ENCODE measurements at regions not wholly inside any gene's neighbourhood (a gene's known extent, or its start where the extent isn't known, plus 50 kb on each side); places are given as distances from the start of the nearest gene placed in this dataset.
"Not testable (repeated sequence)": the region's sequence is repeated elsewhere in the genome, so short reads cannot be mapped to it uniquely, and the experiment has no call there.

DNA sequence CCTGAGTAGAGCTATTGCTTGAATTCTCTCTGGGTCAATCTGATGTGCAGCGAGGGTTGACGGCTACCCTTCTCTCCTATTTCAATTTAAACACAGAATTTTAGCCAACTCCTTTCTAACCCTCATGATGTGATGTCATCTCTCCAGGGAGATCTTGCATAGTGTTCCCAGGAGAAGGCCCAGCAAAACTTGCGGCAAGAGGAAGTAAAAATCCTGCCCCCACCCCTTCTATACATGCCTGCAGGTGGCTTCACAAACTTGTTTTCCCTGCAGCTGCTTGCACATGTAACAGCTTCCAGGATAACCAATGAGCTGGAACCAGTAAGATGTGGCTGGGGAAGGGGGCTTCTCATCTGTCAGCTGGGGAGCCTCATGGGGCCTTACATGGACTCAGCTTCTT, 169.3 kb upstream of the CDH4 start:
- DNase-seq = no peak

DNA sequence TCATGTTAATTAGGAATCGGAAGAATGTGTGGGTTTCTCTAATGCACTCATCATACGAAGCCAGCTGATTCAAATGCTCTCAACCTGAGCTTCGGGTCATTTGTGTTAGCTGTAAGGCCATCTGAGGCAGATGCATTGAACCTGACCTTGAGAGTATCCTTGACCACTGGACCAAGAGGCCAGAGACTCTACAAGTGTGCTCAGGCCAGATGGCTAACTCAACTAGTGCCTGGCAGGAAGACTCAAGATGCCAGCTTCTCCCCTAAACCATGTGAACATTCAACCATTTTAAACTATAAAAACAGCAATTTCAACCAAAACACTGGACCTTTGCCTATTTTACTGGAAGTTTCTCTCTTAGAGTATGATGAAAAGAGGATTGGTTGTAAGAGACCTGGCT, 168.6 kb upstream of the CDH4 start:
- DNase-seq = no peak

DNA sequence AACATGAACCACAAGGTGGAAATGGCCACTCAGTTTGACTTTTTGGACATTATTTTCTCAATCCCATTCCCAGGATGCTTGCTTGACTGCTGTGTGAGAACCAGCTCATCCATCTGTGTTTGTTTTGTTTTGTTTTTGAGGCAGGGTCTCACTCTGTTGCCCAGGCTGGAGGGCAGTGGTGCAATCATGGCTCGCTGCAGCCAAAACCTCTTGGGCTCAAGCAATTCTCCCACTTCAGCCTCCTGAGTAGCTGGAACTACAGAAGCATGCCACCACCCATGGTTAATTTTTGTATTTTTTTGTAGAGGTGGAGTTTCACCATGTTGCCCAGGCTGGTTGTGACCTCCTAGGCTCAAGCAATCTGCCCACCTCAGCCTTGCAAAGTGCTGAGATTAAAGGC, 166.0 kb upstream of the CDH4 start:
- no peak for DNase-seq

DNA sequence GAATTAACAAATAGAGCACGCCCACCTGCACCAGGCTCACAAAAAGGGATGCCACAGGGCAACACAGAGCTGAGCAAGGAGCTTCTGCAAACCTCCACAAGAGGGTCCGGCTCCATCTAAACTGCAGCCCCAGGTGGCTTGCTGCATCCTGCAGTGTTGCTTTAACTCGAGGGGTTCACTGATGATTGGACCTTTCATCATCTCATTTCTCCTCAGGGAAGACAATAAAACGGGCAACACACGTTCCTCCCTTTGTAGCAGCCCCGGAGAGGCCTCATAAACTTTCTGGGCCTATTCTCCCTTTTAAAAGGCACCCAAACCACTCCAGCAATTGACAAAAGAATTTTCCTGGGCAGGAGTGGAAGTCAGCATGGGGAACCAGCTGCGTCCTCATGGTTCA, 161.5 kb upstream of the CDH4 start:
- DNase-seq = no peak

DNA sequence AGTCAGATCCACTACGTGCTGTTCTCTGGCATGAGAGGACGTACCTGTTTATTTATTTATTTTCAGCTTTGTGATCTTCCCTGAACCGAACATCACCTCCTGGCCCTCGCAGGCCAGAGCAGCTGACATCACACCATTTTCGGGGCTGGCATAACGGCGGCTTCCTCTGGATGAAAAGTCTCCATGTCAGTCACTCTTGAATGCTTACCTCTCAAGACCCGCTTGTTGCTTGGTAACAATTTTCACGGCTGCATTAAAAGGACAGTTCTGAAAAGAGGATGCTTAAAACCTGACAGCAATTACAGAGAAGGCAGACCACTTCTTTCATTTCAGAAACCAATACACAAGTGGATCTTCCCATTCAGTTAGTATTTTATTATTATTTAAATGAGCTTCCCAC, 159.8 kb upstream of the CDH4 start:
- DNase-seq = no peak

DNA sequence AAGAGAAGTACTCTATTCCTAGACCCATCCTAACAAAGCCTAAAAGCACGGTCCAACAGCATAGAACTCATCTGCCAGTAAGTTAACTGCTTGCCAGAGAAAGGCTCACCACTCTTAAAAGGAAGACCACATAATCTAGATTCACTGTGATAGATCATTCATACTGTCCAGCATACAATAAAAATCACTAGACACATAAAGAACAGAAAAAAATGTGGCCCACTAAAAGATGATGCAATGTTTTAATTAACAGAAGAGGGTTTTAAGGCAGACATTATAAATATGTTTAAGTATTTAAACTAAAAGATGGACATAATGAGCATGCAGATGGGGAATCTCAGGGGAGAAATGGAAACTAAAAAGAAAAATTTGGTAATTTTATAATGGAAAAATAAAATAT, 157.5 kb upstream of the CDH4 start:
- DNase-seq = no peak

DNA sequence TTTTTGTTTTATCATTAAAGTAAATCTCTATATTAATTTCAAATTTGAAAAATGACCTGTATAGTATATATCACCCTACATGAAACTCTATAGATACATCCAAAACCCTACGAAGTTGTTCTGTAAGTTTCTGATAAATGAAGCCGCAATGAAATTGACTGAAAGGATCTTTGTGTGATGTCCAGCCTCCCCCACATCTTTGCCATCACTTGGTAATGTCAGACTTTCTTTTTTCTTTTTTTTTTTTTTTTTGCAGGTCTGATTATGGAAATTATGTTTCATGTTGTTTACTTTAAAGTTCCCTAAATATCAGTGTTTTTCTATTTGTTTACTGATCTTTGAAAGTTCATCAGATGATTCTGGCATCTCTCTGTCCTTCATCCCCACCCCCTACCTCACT, 155.6 kb upstream of the CDH4 start:
- no peak for DNase-seq

DNA sequence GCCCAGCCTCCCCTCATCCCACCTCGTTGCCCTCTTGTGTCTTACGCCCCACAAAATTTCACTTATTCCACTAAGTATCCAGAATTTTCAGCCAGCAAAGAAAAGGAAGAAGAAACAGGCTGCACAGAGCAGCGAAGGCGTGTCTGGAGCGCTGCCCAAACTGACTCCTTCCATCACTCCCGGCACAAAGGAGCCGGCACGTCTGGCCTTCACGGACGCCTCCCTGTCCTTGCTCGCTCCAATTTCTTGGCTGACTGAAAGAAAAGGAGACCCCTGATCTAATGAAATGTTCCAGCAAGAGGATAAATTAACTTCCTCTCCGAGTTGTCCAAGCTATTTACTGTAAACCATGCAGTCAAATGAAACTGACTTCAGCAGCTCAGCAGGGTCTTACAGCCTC, 152.3 kb upstream of the CDH4 start:
- no peak for DNase-seq

DNA sequence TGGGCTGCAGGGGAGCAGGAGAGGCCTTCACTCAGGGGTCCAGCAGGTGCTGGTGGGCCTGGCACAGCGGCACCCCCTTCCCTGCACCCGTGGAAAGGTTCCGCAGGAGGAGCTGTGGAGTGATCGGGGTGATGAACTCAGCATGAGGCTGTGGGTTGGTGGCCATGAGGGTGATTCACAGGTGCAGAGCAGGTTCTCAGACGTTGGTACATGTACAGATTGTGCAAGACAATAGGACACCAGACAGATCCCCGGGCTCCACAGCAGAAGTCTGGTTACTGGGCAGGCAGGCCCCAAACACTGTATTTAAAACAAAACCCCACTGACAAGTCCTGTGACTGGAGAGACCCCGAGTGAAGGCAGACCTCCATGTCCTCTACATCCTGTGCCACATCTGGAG, 151.6 kb upstream of the CDH4 start:
- DNase-seq = no peak

DNA sequence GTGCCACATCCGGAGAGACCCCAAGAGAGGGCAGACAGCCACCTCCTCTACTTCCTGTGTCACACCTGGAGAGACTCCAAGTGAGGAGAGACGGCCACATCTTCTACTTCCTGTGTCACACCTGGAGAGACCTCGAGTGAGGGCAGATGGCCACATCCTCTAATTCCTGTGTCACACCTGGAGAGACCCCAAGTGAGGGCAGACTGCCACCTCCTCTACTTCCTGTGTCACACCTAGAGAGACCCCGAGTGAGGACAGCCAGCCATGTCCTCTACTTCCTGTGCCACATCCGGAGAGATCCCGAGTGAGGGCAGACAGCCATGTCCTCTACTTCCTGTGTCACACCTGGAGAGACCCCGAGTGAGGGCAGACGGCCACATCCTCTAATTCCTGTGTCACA, 150.7 kb upstream of the CDH4 start:
- not testable (repeated sequence) for DNase-seq

DNA sequence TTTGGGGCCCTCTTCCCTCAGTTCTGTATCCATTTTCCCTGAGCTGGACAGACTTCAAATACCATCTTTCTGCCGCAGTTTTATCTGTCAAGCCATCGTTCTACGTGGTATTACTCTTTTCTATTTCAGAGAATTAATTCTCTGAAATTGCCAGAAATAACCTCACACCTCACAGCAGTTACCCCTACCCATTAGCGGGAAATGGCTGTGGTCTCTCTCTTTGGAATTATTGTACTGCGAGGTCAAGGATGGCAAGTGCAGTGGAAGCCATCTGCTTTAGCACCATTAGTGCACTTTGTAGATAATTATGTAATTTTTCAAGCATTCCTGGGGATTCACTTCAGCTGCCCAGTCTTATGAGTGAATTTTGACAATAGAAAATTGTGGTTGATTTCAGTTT, 147.8 kb upstream of the CDH4 start:
- DNase-seq = no peak

DNA sequence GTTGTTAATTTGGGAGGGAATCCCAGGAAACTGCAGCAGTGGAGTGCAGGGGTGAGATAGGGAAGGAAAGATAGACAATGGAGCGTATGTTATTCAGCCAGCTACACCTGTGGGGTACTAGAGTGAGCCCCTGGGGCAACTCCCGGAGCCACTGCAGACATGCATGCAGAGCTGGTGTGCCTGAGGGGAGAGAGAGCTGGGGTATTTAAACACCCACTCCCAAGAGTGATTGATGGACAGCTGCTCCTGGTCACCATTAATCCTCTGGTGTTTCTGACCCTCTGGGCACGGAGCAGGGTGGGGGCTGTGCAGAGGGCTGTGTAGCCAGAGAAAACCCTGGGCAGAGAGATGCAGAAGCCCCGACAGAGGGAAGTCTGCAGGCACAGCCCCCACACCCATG, 146.7 kb upstream of the CDH4 start:
- no peak for DNase-seq

DNA sequence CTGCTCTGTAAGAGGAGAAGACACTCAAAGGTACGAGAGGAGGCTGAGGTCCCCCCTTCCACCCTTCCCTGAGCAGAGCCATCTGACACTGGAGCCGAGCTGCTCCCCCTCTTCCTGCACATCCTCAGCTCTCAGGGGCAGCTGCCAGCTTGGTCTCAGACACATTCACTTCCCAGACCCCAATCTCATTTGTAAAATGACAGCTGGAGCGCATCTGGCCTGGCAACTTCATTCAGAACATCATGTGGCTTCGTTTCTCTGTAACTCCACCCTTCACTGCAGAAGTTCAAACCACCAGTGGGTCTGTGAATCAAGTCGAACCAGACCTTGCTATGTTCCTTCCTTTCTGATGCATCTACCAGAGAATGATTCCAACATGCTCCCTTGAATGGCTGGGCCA, 145.6 kb upstream of the CDH4 start:
- no peak for DNase-seq

DNA sequence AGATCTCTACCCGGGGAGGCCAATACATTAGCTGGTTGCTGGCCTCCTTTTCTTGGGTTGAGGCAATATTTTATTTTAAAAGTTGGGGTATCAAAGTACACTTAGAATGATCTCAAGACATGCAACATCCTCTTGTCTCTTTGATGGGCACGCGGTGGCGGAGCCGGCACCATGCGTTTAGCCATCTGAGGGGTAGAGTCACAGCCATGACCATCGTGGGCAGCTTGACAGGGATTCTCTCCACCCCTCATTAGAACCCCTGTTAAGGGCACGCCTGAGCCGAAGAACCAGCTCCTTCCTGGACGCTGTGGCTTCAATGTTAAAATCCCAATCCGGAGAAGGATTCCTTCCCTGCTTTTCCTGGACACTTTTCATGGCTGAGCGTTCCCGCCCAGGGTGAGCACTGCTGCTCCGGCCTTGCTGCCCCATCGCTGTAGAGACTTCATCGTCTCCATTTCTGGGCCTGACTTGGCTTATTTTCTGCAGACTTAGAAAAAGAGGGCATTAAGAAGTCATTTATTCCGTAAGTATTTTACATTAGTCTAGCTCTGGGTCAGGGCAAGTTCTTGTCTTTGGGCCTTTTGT, 142.7 kb upstream of the CDH4 start:
- no peak for DNase-seq

DNA sequence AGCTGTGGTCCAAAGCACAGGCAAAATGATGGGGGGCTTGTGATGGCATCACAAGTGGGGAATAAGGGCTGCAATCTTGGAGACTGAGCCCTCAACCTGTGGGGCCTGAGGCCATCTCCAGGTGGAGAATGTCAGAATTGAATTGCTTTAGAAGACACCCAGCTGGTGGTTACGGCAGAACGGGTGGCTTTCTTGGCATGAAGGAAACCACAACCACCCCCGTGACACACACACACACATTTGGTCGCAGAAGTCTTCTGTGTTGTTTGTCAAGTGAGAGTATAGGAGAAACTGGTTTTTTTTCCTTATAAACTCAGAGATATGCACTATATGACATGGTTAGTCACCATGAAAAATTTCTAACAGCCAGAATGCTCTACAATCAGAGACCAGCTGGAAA, 139.5 kb upstream of the CDH4 start:
- DNase-seq = no peak

DNA sequence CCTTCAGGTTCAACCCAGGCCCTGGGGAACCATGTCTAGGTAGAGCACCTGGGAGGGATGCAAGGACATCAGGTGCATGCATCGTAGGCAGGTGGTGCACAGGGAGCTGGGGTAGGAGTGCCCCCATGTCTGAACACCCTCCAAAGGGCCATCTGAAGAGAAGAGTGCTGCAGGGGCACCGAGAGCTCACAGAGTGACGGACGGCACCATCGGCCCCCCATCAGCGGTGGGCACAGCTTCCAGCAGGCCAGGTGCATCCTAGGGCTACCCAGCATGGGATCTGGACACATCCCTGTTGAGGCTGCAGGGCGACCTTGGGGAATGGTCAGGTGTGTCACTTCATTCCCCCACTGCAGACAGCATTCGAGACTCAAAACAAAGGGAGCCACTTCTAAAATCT, 138.3 kb upstream of the CDH4 start:
- DNase-seq = no peak

DNA sequence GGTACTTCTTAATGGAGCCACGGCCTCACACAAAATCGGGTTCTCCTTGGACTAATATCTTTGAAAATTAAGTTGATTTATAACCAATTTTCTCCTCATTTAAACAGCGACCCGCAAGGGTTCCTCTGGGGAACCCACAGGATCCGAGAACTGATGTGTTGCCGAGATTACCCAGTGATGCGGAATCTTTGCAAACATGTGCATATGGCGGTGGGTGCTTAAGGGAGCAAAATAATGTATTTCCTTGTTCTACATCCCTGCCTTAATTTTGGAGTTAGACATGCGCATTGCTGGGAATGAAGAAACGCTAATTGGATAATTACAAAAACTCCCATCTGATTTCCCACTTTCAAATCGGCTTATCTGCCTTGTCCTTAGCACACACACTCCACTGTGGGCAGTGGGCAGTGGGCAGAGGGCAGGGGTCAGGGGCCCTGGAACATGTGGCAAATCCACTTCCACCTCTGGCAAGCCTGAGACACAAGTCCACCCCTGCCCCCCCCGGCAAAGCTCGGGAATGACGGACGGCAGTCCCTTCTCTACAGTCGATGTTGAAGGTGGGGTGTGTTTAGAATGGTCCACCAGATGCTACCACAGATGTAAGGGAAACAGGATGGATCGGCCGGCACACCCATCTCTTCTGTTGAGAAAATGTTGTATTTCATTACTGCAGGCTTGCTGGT, 137.4 kb upstream of the CDH4 start:
- no peak for DNase-seq

DNA sequence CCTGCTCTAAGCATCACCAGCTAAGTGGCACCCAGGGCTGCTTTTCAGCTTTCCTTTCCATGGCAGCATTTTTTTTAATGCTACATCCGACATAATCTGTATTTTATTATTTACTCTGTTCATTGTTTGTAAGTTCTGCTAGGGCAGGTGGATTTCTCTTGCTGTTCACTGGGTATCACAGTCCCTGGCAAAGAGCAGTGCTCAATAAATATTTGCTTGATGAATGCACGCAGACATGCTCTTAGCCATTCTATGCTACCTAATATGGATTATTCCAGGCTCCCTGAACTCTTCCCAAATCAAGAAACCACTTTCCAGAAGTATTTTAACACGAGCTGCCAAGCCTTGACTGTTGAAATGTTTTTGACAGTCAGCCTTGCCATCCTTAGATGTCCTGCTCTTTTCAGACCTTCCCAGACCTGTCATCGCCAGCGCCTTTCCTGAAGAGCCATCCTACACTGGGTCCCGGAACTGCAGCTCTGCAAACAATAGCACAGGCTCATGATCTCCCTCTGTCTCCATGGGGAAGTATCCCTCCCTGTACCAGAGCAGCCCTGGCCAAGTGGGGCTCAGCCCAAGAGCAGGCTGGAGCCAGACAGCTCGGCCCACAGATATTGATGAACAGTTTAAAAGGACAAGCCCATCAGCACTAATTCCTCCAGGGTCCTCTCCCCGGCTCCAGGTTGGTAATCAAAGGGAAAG, 136.5 kb upstream of the CDH4 start:
- DNase-seq = no peak

DNA sequence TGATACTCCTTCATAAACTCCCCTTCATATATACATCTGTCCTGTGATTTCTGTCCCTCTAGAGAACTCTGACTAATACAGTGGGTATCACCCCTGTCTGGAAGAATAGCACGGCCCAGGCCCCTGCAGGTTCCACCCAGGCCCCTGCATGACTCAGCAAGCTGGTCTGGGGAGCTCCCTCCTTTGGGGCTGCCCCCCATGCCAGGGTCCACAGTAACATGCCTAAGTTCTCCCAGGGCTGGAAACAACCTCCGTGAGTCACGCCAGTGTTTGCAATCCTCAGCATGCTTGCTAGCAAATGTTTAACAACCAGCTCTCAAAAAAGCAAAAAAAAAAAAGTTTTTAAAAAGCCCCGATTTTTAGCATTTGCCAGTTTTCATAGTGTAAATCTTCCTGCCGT, 134.3 kb upstream of the CDH4 start:
- no peak for DNase-seq

DNA sequence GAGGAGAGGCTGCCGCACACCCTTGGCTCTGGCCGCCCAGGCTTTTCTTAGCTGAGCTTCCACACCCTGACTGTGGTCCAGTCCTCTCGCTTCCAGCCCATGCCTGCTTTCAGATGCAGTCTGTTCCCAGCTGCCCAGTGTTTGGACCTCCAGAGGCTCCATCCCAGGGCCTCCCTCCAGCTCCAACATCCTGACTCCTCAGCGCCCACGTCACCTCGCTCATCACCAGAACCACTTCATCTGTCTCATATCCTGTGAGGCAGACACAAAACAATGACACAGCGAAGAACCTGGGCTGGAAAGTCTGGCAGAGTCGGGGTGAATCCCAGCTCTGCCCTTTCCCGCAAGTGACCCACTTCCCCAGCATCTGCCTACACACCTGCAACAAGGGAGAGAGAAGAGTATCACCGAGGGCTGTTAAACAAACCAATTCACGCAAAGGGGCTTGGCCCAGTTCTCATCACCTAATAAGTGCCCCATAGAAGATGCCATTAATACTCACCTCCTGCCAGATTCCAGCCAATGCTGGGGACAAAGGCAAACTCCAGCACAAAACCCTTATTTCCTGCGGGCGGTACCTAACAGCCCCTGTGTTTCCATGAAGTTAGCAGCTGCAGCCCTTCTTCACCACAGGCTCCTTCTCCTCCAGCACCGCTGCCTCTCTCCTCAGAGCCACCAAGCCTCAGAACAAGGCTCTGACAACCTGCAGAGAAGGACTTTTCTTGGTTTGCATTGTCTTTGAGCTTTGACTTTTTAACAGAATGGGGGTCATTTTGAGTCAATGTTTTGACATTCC, 133.4 kb upstream of the CDH4 start:
- DNase-seq = no peak

DNA sequence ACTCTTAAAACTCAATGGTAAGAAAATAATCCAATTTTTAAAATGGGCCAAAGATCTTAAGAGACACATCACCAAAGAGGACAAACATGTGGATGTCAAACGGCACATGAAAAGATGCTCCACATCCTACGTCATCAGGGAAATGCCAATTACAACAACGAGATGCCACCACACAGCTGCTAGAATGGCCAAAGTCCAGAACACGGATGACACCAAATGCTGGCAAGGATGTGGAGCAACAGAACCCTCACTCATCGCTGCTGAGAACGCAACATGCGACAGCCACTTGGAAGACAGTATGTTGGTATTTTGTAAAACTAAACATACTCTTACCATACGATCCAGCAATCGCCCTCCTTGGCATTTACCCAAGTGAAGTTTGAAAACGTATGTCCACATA, 132.8 kb upstream of the CDH4 start:
- DNase-seq = no peak

DNA sequence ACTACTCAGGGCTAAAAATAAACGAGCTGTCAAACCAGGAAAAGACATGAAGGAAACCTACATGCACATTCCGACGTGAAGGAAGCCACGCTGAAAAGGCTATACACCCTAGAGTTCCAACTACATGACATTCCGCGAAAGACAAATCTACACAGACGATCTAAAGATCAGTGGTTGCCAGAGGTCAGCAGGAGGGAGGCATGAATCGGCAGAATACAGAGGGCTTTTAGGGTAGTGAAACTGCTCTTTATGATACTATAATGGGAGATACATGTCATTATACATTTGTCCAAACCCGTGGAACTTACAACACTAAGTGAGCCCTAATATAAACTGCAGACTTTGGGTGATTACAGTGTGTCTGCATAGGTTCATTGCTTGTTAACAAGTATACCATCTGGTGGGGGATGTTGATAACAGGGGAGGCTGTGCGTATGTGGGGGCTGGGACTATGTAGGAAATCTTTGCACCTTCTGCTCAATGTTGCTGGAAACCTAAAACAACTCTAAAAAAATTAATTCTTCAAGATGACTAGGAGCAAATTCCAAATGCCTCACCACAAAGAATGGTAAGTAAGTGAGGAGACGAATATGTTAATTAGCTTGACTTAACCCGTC, 132.2 kb upstream of the CDH4 start:
- no peak for DNase-seq

Data from NCI-H510A (cell line).